ENCODE measurements at regions not wholly inside any gene's neighbourhood (a gene's known extent, or its start where the extent isn't known, plus 50 kb on each side); places are given as distances from the start of the nearest gene placed in this dataset.
"Not testable (repeated sequence)": the region's sequence is repeated elsewhere in the genome, so short reads cannot be mapped to it uniquely, and the experiment has no call there.

DNA sequence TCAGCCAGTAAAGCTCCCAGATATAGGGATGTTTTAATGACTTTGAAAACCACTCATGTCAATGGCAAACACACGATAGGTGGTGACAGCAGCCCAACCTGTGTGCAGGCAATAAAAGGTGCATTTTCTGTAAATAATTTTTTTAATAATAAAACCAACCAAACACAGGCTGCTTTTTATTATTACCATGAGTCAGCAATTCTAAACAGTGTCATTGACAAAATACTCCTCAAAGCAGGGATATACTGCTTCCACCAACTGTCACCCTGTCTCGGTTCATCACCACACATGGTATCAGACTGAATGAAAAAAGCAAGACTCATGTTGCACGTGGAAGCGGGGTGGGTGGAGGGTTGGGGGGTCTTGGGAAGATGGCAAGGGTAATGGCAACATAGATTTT lies 195.9 kb downstream of the ANKRD60 start:
- H3K27me3 ChIP-seq (ENCODE audit: low read length): no peaks in the 10 kb centered on the region
- H3K9me2 ChIP-seq (replicated peaks; ENCODE audit: low read length): no peaks in the 10 kb centered on the region
- intact Hi-C loops (cut with micrococcal nuclease): loop anchor here (5.0 kb wide), 1 partner anchor 35 kb away; no protein-coding TSS in a partner anchor
- DNase-seq (no peak), ATAC-seq (no peak)
- no peaks in the 10 kb centered on the region for H3F3A ChIP-seq (ENCODE audit: low read length, unreplicated experiment)
- no TSS peak for BruUV-seq (replicated peaks)
- no peak overlapping the region for H3K27ac ChIP-seq (ENCODE audit: low read length)
- ChIA-PET POLR2A (ENCODE audit: unreplicated experiment) (no interaction called here), CTCF (no interaction called here)
- H3K36me3 ChIP-seq (ENCODE audit: low read depth, low read length): no peaks in the 10 kb centered on the region
- H3K4me3 ChIP-seq (ENCODE audit: low read length): no peak overlapping the region
- H3K4me2 ChIP-seq (ENCODE audit: low read length): no peak overlapping the region
- H3K4me1 ChIP-seq (ENCODE audit: insufficient read depth, low read length): no peaks in the 10 kb centered on the region
- no peaks in the 10 kb centered on the region for H3K9me3 ChIP-seq (ENCODE audit: low read length)
- no peaks in the 10 kb centered on the region for H3K79me2 ChIP-seq (ENCODE audit: low read length)
- no peaks in the 10 kb centered on the region for H4K20me1 ChIP-seq (ENCODE audit: low read length)
- no peak overlapping the region for H2AFZ ChIP-seq (ENCODE audit: low read length)
- H3K9ac ChIP-seq (ENCODE audit: low read length): no peak overlapping the region
- TF ChIP-seq EZH2phosphoT487 (IDR thresholded peaks at IDR 0.05; ENCODE audit: borderline replicate concordance, low read length) (no peak), EZH2 (IDR thresholded peaks at IDR 0.05; ENCODE audit: low read length, unreplicated experiment) (no peak)
- TF ChIP-seq, protein P1, sequence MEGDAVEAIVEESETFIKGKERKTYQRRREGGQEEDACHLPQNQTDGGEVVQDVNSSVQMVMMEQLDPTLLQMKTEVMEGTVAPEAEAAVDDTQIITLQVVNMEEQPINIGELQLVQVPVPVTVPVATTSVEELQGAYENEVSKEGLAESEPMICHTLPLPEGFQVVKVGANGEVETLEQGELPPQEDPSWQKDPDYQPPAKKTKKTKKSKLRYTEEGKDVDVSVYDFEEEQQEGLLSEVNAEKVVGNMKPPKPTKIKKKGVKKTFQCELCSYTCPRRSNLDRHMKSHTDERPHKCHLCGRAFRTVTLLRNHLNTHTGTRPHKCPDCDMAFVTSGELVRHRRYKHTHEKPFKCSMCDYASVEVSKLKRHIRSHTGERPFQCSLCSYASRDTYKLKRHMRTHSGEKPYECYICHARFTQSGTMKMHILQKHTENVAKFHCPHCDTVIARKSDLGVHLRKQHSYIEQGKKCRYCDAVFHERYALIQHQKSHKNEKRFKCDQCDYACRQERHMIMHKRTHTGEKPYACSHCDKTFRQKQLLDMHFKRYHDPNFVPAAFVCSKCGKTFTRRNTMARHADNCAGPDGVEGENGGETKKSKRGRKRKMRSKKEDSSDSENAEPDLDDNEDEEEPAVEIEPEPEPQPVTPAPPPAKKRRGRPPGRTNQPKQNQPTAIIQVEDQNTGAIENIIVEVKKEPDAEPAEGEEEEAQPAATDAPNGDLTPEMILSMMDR (conservative IDR thresholded peaks at IDR 0.05; ENCODE audit: low read depth, low read length): no peak

DNA sequence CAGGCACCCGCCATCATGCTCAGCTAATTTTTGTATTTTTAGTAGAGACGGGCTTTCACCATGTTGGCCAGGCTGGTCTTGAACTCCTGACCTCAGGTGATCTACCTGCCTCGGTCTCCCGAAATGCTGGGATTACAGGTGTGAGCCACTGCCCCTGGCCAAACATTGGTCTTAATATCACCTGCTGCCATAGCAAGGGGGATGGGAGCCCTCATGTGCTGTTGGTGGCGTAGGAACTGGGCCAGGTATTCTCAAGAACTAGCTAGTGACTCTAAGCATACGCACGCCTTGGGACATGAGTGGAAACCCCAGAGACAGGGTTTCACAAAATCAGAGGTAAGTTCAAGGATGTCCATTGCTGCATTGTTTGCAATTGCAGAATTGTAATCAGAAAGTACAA lies 197.1 kb downstream of the ANKRD60 start:
- H3K27ac ChIP-seq (ENCODE audit: low read length); H3K9me2 ChIP-seq (replicated peaks; ENCODE audit: low read length); H3K9me3 ChIP-seq (ENCODE audit: low read length); H3F3A ChIP-seq (ENCODE audit: low read length, unreplicated experiment); BruUV-seq (replicated peaks); H4K20me1 ChIP-seq (ENCODE audit: low read length); H3K9ac ChIP-seq (ENCODE audit: low read length); CTCF ChIA-PET; POLR2A ChIA-PET (ENCODE audit: unreplicated experiment); H3K36me3 ChIP-seq (ENCODE audit: low read depth, low read length); H3K27me3 ChIP-seq (ENCODE audit: low read length); H3K4me2 ChIP-seq (ENCODE audit: low read length); ATAC-seq; H3K4me3 ChIP-seq (ENCODE audit: low read length); H3K79me2 ChIP-seq (ENCODE audit: low read length); H2AFZ ChIP-seq (ENCODE audit: low read length); H3K4me1 ChIP-seq (ENCODE audit: insufficient read depth, low read length); DNase-seq: not testable (repeated sequence)
- intact Hi-C loops (cut with micrococcal nuclease): loop anchor here (5.0 kb wide), 1 partner anchor 36 kb away; no protein-coding TSS in a partner anchor

DNA sequence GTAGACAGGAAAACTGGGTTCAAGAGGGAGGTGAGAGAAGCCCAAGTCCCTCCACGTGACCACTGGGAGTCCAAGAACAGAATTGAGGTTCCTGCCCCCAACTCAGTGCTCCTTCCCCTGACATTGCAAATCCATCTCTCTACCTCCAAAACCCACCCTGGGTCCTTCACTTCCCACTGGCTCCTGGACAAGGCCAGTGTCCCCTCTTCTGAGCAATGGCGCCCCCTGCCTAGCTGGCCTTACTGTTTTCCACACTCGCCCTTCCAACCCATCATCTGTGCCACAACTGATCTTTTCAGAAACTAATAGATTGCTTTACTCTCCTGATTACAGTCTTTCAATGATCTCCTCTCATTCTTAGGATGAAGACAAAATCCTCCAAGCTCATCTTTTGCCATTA lies 200.3 kb downstream of the ANKRD60 start:
- no TSS peak for BruUV-seq (replicated peaks)
- no peak overlapping the region for H2AFZ ChIP-seq (ENCODE audit: low read length)
- ATAC-seq (no peak), DNase-seq (no peak)
- no peaks in the 10 kb centered on the region for H3K79me2 ChIP-seq (ENCODE audit: low read length)
- no peak overlapping the region for H3K4me3 ChIP-seq (ENCODE audit: low read length)
- no peaks in the 10 kb centered on the region for H3K27me3 ChIP-seq (ENCODE audit: low read length)
- ChIA-PET CTCF (no interaction called here), POLR2A (ENCODE audit: unreplicated experiment) (no interaction called here)
- H3K9me2 ChIP-seq (replicated peaks; ENCODE audit: low read length): no peaks in the 10 kb centered on the region
- H3F3A ChIP-seq (ENCODE audit: low read length, unreplicated experiment): no peaks in the 10 kb centered on the region
- intact Hi-C loops (cut with micrococcal nuclease): no loop called here
- TF ChIP-seq, protein P1 (conservative IDR thresholded peaks at IDR 0.05; ENCODE audit: low read depth, low read length): peak; percentile 46
- no peak for TF ChIP-seq EZH2phosphoT487 (IDR thresholded peaks at IDR 0.05; ENCODE audit: borderline replicate concordance, low read length)
- no peak for TF ChIP-seq EZH2 (IDR thresholded peaks at IDR 0.05; ENCODE audit: low read length, unreplicated experiment)
- H3K36me3 ChIP-seq (ENCODE audit: low read depth, low read length): no peaks in the 10 kb centered on the region
- peaks cover 10% of the 10 kb centered on the region; the same call in 1 of the 2 replicates for H3K4me1 ChIP-seq (ENCODE audit: insufficient read depth, low read length)
- H3K4me2 ChIP-seq (ENCODE audit: low read length): no peak overlapping the region
- no peak overlapping the region for H3K27ac ChIP-seq (ENCODE audit: low read length)
- no peaks in the 10 kb centered on the region for H3K9me3 ChIP-seq (ENCODE audit: low read length)
- no peak overlapping the region for H3K9ac ChIP-seq (ENCODE audit: low read length)
- H4K20me1 ChIP-seq (ENCODE audit: low read length): no peaks in the 10 kb centered on the region
